PFSK-1 (cell line): ENCODE measurements at regions not wholly inside any gene's neighbourhood (a gene's known extent, or its start where the extent isn't known, plus 50 kb on each side); places are given as distances from the start of the nearest gene placed in this dataset.

Experiments
- POLR2AphosphoS5 ChIP-seq: IDR thresholded peaks from 2 replicates; pipeline ENCODE4 v1.6.1; 2012; ENCODE audit warnings: low read depth, mild to moderate bottlenecking, control low read depth, low read length, moderate library complexity
- REST ChIP-seq, 2 experiments: IDR thresholded peaks; 2 replicates each; pipeline versions ENCODE4 v1.6.1 to v1.8.0; 2011 to 2012; ENCODE audit warnings: low read depth in 2 of 2, low read length in 2 of 2, control low read depth in 1 of 2, inconsistent platforms in 1 of 2, mild to moderate bottlenecking in 1 of 2, moderate library complexity in 1 of 2; ENCODE audit not compliant: insufficient read depth in 1 of 2
- TAF1 ChIP-seq: IDR thresholded peaks from 2 replicates; pipeline ENCODE4 v1.6.1; 2012; ENCODE audit warnings: low read length, control low read depth, borderline replicate concordance; ENCODE audit not compliant: insufficient read depth

GRCh38 chr2:57558312-57558711, 488.3 kb upstream of the VRK2 start:
- TF ChIP-seq POLR2AphosphoS5, result no peak
- TF ChIP-seq REST (IDR thresholded peaks at IDR 0.05; ENCODE audit: insufficient read depth in 1 of 2, low read depth in 2 of 2, low read length in 2 of 2), result no peak
- no peak for TF ChIP-seq TAF1
